ENCODE measurements at regions not wholly inside any gene's neighbourhood (a gene's known extent, or its start where the extent isn't known, plus 50 kb on each side); places are given as distances from the start of the nearest gene placed in this dataset.
A peak's percentile ranks its signal among the peaks of the same experiment; 100 is the strongest.

- Histone ChIP-seq H3K4me1 (ENCODE audit: insufficient read depth) (peaks cover 40% of the 10 kb centered on the region), H3K4me3 (no peak overlapping the region), H4K20me1 (ENCODE audit: insufficient read depth) (no peaks in the 10 kb centered on the region), H3K27me3 (replicated peaks; ENCODE audit: insufficient read depth) (no peaks in the 10 kb centered on the region), H3F3A (ENCODE audit: insufficient read depth) (peaks cover 26% of the 10 kb centered on the region), H3K9me3 (ENCODE audit: low read depth) (no peaks in the 10 kb centered on the region), H3K79me2 (ENCODE audit: insufficient read depth) (no peaks in the 10 kb centered on the region), H3K4me2 (ENCODE audit: unreplicated experiment) (peak overlapping the region; percentile 6), H2AFZ (no peak overlapping the region), H3K9me2 (ENCODE audit: insufficient read depth) (no peaks in the 10 kb centered on the region), H3K9ac (no peak overlapping the region), H3K36me3 (ENCODE audit: low read depth) (no peaks in the 10 kb centered on the region), H3K27ac (peak overlapping the region; percentile 33)
- peak; percentile 81 for DNase-seq
- TF ChIP-seq EZH2phosphoT487 (IDR thresholded peaks at IDR 0.05; ENCODE audit: insufficient read depth, low read depth), result no peak
- no peak for TF ChIP-seq EZH2 (IDR thresholded peaks at IDR 0.05; ENCODE audit: insufficient read depth, poor library complexity, severe bottlenecking)
- 55 to 56% methylated on average over 8 of the region's 8 CpGs for WGBS, 2 experiments (ENCODE audit: low coverage in 1 of 2, low lambda C conversion rate in 2 of 2, missing lambda C conversion rate in 2 of 2)
- in situ Hi-C loops (cut with MboI), result no loop called here
These were observed 173.5 kb upstream of the FN1 start for GRCh38 chr2:215609089-215610032.

GRCh38 chr2:215607766-215608165, 171.9 kb upstream of the FN1 start:
- no peak overlapping the region for H3K4me3 ChIP-seq
- H3K9me3 ChIP-seq (ENCODE audit: low read depth), result no peaks in the 10 kb centered on the region
- H2AFZ ChIP-seq, result 0 out of 2 replicates have a peak overlapping the region, but pooled peaks have one; percentile 11
- H3K4me2 ChIP-seq (ENCODE audit: unreplicated experiment), result no peak overlapping the region
- peaks cover 37% of the 10 kb centered on the region for H3K4me1 ChIP-seq (ENCODE audit: insufficient read depth)
- no peak for TF ChIP-seq EZH2 (IDR thresholded peaks at IDR 0.05; ENCODE audit: insufficient read depth, poor library complexity, severe bottlenecking)
- TF ChIP-seq EZH2phosphoT487 (IDR thresholded peaks at IDR 0.05; ENCODE audit: insufficient read depth, low read depth), result no peak
- H3K9me2 ChIP-seq (ENCODE audit: insufficient read depth), result no peaks in the 10 kb centered on the region
- 57 to 62% methylated on average over 1 of the region's 1 CpG for WGBS, 2 experiments (ENCODE audit: low coverage in 1 of 2, low lambda C conversion rate in 2 of 2, missing lambda C conversion rate in 2 of 2)
- no peak overlapping the region for H3K9ac ChIP-seq
- H3K27ac ChIP-seq, result no peak overlapping the region
- H3K27me3 ChIP-seq (replicated peaks; ENCODE audit: insufficient read depth), result no peaks in the 10 kb centered on the region
- in situ Hi-C loops (cut with MboI), result no loop called here
- DNase-seq, result peak; percentile 58
- H3K79me2 ChIP-seq (ENCODE audit: insufficient read depth), result no peaks in the 10 kb centered on the region
- H3F3A ChIP-seq (ENCODE audit: insufficient read depth), result peaks cover 36% of the 10 kb centered on the region
- no peaks in the 10 kb centered on the region for H4K20me1 ChIP-seq (ENCODE audit: insufficient read depth)
- H3K36me3 ChIP-seq (ENCODE audit: low read depth), result no peaks in the 10 kb centered on the region

- Histone ChIP-seq H4K20me1 (ENCODE audit: insufficient read depth) (no peaks in the 10 kb centered on the region), H3K36me3 (ENCODE audit: low read depth) (no peaks in the 10 kb centered on the region), H3K4me2 (ENCODE audit: unreplicated experiment) (no peak overlapping the region), H2AFZ (no peak overlapping the region), H3K27ac (no peak overlapping the region), H3K79me2 (ENCODE audit: insufficient read depth) (no peaks in the 10 kb centered on the region), H3K27me3 (replicated peaks; ENCODE audit: insufficient read depth) (no peaks in the 10 kb centered on the region), H3F3A (ENCODE audit: insufficient read depth) (peaks cover 44% of the 10 kb centered on the region), H3K9me2 (ENCODE audit: insufficient read depth) (no peaks in the 10 kb centered on the region), H3K4me1 (ENCODE audit: insufficient read depth) (peaks cover 50% of the 10 kb centered on the region), H3K9me3 (ENCODE audit: low read depth) (no peaks in the 10 kb centered on the region), H3K9ac (no peak overlapping the region), H3K4me3 (no peak overlapping the region)
- in situ Hi-C loops (cut with MboI), result no loop called here
- WGBS, 2 experiments (ENCODE audit: low coverage in 1 of 2, low lambda C conversion rate in 2 of 2, missing lambda C conversion rate in 2 of 2), result 44 to 54% methylated on average over 2 of the region's 2 CpGs
- no peak for DNase-seq
- TF ChIP-seq EZH2phosphoT487 (IDR thresholded peaks at IDR 0.05; ENCODE audit: insufficient read depth, low read depth) (no peak), EZH2 (IDR thresholded peaks at IDR 0.05; ENCODE audit: insufficient read depth, poor library complexity, severe bottlenecking) (no peak)
These were observed 170.4 kb upstream of the FN1 start for GRCh38 chr2:215606219-215606618.

GRCh38 chr2:215605214-215605613, 169.3 kb upstream of the FN1 start:
- H3K79me2 ChIP-seq (ENCODE audit: insufficient read depth), result no peaks in the 10 kb centered on the region
- H3F3A ChIP-seq (ENCODE audit: insufficient read depth), result peaks cover 48% of the 10 kb centered on the region
- in situ Hi-C loops (cut with MboI), result no loop called here
- H3K27me3 ChIP-seq (replicated peaks; ENCODE audit: insufficient read depth), result no peaks in the 10 kb centered on the region
- H3K4me1 ChIP-seq (ENCODE audit: insufficient read depth), result peaks cover 51% of the 10 kb centered on the region
- H4K20me1 ChIP-seq (ENCODE audit: insufficient read depth), result no peaks in the 10 kb centered on the region
- no peaks in the 10 kb centered on the region for H3K36me3 ChIP-seq (ENCODE audit: low read depth)
- TF ChIP-seq EZH2phosphoT487 (IDR thresholded peaks at IDR 0.05; ENCODE audit: insufficient read depth, low read depth), result no peak
- no peak for TF ChIP-seq EZH2 (IDR thresholded peaks at IDR 0.05; ENCODE audit: insufficient read depth, poor library complexity, severe bottlenecking)
- H3K9me2 ChIP-seq (ENCODE audit: insufficient read depth), result no peaks in the 10 kb centered on the region
- no peak overlapping the region for H3K4me3 ChIP-seq
- no peak for DNase-seq
- H3K4me2 ChIP-seq (ENCODE audit: unreplicated experiment), result no peak overlapping the region
- H3K9ac ChIP-seq, result no peak overlapping the region
- H3K9me3 ChIP-seq (ENCODE audit: low read depth), result no peaks in the 10 kb centered on the region
- no peak overlapping the region for H2AFZ ChIP-seq
- no peak overlapping the region for H3K27ac ChIP-seq
